ENCODE measurements at regions not wholly inside any gene's neighbourhood (a gene's known extent, or its start where the extent isn't known, plus 50 kb on each side); places are given as distances from the start of the nearest gene placed in this dataset.

- DNase-seq (ENCODE audit: low read depth): peak; percentile 25
- no peak overlapping the region for H3K4me3 ChIP-seq (ENCODE audit: low read depth, low read length)
- TF ChIP-seq CTCF (IDR thresholded peaks at IDR 0.05; ENCODE audit: insufficient read depth, low read length, poor library complexity, severe bottlenecking): no peak
- no peaks in the 10 kb centered on the region for H3K36me3 ChIP-seq (ENCODE audit: control insufficient read depth, insufficient read depth, low read length)
- H3K27me3 ChIP-seq (ENCODE audit: control insufficient read depth, insufficient read depth, low read length): no peaks in the 10 kb centered on the region
These were observed 366.3 kb upstream of the XYLT1 start for GRCh38 chr16:17836868-17837602.

GRCh38 chr16:17835118-17835876 lies 364.5 kb upstream of the XYLT1 start:
- H3K27me3 ChIP-seq (ENCODE audit: control insufficient read depth, insufficient read depth, low read length): no peaks in the 10 kb centered on the region
- no peak for TF ChIP-seq CTCF (IDR thresholded peaks at IDR 0.05; ENCODE audit: insufficient read depth, low read length, poor library complexity, severe bottlenecking)
- no peak for DNase-seq (ENCODE audit: low read depth)
- H3K36me3 ChIP-seq (ENCODE audit: control insufficient read depth, insufficient read depth, low read length): no peaks in the 10 kb centered on the region
- H3K4me3 ChIP-seq (ENCODE audit: low read depth, low read length): no peak overlapping the region

GRCh38 chr16:17832738-17833137 lies 362.0 kb upstream of the XYLT1 start:
- H3K36me3 ChIP-seq (ENCODE audit: control insufficient read depth, insufficient read depth, low read length): no peaks in the 10 kb centered on the region
- no peak overlapping the region for H3K4me3 ChIP-seq (ENCODE audit: low read depth, low read length)
- no peaks in the 10 kb centered on the region for H3K27me3 ChIP-seq (ENCODE audit: control insufficient read depth, insufficient read depth, low read length)
- no peak for TF ChIP-seq CTCF (IDR thresholded peaks at IDR 0.05; ENCODE audit: insufficient read depth, low read length, poor library complexity, severe bottlenecking)
- no peak for DNase-seq (ENCODE audit: low read depth)

GRCh38 chr16:17831330-17831729 lies 360.6 kb upstream of the XYLT1 start:
- Histone ChIP-seq H3K4me3 (ENCODE audit: low read depth, low read length) (no peak overlapping the region), H3K36me3 (ENCODE audit: control insufficient read depth, insufficient read depth, low read length) (no peaks in the 10 kb centered on the region), H3K27me3 (ENCODE audit: control insufficient read depth, insufficient read depth, low read length) (no peaks in the 10 kb centered on the region)
- TF ChIP-seq CTCF (IDR thresholded peaks at IDR 0.05; ENCODE audit: insufficient read depth, low read length, poor library complexity, severe bottlenecking): no peak
- DNase-seq (ENCODE audit: low read depth): no peak

GRCh38 chr16:17830651-17831050 lies 359.9 kb upstream of the XYLT1 start:
- H3K27me3 ChIP-seq (ENCODE audit: control insufficient read depth, insufficient read depth, low read length): no peaks in the 10 kb centered on the region
- no peak for TF ChIP-seq CTCF (IDR thresholded peaks at IDR 0.05; ENCODE audit: insufficient read depth, low read length, poor library complexity, severe bottlenecking)
- no peaks in the 10 kb centered on the region for H3K36me3 ChIP-seq (ENCODE audit: control insufficient read depth, insufficient read depth, low read length)
- no peak overlapping the region for H3K4me3 ChIP-seq (ENCODE audit: low read depth, low read length)
- no peak for DNase-seq (ENCODE audit: low read depth)
